ENCODE measurements at regions not wholly inside any gene's neighbourhood (a gene's known extent, or its start where the extent isn't known, plus 50 kb on each side); places are given as distances from the start of the nearest gene placed in this dataset.

- intact Hi-C loops (cut with DNase I), result no loop called here
- DNase-seq (ENCODE audit: low spot score) (no peak), ATAC-seq (no peak)
Measured at GRCh38 chr2:138440759-138441158, 60.8 kb upstream of the SPOPL start.

- ATAC-seq (no peak), DNase-seq (ENCODE audit: low spot score) (no peak)
- intact Hi-C loops (cut with DNase I), result no loop called here
Measured at GRCh38 chr2:138441916-138442315, 59.7 kb upstream of the SPOPL start.

DNA sequence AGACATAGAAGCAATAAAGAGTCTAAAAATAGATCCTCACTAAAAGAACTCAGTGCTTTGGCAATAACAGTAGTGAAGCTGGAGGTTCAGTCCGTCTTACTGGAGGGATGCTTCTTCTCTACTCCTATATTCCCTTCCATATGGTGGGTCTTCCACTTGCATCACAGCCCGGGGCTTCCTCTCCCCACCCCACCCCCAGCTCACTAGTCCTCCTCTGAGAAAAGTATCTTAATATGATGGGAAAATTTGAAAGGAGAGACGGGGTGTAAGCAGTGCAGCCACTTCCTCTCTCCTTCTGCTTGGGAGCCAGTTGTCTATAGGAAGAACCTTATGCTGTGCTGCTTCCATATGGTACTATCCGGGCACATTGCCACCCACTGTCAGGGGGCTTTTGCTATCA lies 57.2 kb upstream of the SPOPL start:
- DNase-seq (ENCODE audit: low spot score) (no peak), ATAC-seq (no peak)
- intact Hi-C loops (cut with DNase I), result no loop called here

- intact Hi-C loops (cut with DNase I), result no loop called here
- no peak for ATAC-seq
- no peak for DNase-seq (ENCODE audit: low spot score)
Measured at GRCh38 chr2:138445227-138445626, 56.3 kb upstream of the SPOPL start.

GRCh38 chr2:138446043-138446442 lies 55.5 kb upstream of the SPOPL start:
- ATAC-seq (no peak), DNase-seq (ENCODE audit: low spot score) (no peak)
- intact Hi-C loops (cut with DNase I), result no loop called here

- intact Hi-C loops (cut with DNase I), result no loop called here
- ATAC-seq, result no peak
- no peak for DNase-seq (ENCODE audit: low spot score)
Measured at GRCh38 chr2:138447889-138448570, 53.5 kb upstream of the SPOPL start.

Measured in sciatic nerve (tissue), 2 donors.